DMS53 treated with DMSO at 0.1 percent for 48 hours (cell line): ENCODE measurements at regions not wholly inside any gene's neighbourhood (a gene's known extent, or its start where the extent isn't known, plus 50 kb on each side); places are given as distances from the start of the nearest gene placed in this dataset.

Experiments
- DNase-seq: peaks from one replicate; lab custom pipeline; 2025; ENCODE audit not compliant: unreplicated experiment; lab: John Stamatoyannopoulos, UW

GRCh38 chr2:23092831-23093230, 292.1 kb upstream of the KLHL29 start:
- DNase-seq, result no peak

DNA sequence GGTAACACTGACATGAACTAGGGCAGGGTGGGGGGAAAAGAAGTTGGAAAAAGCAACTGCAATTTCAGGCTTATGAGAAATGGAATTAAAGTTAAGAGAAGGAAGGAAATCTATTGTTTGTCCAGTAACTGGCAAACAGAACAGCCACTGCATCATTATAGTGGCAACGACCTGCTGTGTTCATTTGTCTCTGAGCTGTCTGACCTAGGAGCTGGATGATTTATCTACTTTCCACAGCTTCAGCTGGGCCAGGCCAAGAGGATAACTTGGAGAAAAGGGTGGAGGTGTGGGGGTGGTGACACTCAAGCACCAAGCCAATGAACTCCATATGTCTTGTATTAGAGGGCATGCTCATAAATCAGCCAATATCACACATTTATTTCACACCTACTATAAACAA, 291.5 kb upstream of the KLHL29 start:
- DNase-seq, result no peak

GRCh38 chr2:23096906-23097602, 287.9 kb upstream of the KLHL29 start:
- DNase-seq, result no peak

- no peak for DNase-seq
Measured at GRCh38 chr2:23100406-23100805, 284.6 kb upstream of the KLHL29 start.

DNA sequence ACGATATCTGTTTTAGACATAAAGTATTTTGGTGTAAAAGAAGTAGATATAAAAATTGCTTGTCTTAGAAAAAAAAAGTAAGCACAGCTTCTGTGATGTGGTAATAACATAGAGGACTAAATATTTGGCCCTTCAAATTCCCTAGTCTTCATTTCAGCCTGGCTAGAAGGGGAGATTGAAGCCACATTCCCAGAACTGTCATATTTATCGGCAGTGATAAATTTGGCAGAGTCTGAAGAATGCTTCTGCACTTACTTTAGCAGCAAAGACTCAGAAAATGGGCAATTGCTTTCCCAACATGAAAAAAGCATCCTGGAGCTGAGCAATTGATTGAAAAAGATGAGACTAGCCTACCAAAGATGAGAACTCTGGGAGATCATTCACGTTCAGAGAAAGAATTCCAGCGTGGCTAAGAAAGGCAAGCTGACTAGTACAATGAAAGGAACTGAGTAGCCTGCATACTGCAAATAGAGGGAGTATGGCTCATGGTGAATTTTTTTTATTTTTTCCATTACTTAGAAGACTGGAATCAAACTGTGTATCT, 278.7 kb upstream of the KLHL29 start:
- no peak for DNase-seq

DNA sequence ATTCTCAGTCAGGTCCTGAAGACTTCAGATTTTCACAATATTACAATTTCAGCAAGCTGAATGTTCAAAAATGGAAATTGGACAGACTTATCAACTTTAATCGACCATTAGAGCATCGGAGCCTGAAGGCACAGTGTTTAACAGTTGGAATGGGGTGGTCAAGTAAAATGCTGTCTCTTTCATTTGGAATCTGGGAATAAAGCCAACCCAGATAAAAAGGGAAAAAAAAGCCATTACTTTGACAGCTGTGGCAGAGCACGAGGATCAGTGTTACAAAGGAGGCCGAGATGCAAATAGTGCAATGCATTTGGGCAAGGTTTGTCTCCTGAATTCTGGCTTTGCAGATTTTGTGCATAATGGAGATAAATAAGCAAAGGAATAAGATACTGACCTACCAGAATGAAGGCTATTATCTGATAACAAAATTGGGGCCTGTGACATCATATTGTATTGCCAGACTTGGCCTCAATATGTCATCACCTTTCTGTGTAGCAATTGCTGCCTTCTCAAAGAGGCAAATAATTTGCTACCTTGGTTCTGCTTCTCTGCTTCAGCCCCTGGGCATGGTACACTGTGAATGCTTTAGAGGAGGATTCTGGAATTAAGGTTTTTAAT, 277.5 kb upstream of the KLHL29 start:
- DNase-seq, result no peak

DNA sequence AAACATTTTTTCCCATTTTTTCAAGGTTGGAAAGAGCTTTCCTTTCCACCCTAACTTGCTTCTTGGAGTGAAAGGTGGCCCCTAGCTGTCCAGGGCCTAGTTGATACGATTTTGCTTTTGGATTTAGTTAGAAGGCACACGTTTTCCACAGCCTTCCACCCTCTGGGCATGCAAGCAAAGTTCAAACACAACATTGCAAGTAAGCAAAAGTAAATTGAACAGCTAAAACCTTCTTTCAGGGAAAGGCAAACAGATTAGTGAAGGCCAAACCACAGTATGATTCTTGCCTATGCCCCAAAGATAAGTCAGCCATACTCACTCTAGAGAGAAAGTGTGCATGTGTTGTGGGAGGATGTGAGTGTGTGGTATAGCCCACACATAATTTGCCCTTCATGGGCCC, 273.7 kb upstream of the KLHL29 start:
- DNase-seq, result no peak

DNA sequence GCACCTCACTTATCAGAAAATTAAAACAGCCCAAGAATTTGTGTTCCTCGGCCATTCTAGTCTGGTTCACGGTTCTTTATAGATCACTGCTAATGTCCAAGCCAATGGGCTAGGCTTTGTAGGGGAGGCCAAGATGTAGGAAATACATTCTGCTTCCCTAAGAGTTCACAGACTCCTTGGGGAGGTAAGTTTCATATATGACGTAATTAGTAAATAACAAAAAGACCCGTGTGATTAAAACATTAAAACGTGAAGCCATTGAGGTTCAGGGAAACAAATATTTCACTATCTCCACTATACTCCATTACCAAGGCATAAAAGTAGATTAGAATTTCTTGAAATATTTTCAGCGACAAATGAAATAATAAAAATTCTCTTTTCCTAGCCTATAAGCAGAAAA, 272.5 kb upstream of the KLHL29 start:
- DNase-seq, result no peak

DNA sequence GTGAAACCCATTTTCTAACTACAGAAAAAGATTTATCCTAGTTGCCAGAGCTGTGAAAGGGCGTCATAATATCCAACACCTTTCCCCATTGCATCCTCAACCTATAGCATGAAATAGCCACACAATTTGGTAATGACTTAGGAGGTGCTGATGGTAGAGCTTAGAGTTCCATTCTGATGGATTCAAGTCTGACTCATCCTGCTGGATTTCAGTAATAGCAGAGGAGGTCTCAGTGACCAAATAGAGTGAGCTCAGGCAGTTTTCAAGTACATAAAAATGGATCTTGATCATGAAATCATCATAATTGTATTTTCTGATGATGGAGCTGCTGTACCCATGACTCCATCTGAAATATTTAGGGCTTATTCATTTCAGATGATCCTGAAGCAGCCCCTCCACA, 270.7 kb upstream of the KLHL29 start:
- DNase-seq, result no peak

DNA sequence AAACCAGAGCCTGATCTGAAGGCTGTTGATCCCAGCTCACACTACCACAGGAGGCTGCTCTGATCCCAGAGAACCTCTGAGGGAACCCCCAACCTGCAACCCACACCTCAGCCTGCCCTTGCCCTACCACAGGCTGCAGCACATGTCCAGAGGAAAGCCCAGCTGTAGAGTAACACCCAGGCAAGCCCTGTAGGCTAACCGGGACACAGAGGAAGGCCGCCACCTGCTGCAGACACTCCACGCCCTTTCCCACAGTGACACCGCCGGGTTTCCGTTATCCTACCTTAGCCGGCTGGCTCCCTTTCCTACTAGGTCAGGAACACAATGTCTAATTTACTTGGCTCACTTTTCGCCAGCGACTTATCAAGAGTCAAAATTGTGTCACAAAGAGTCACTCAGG, 266.7 kb upstream of the KLHL29 start:
- no peak for DNase-seq

- DNase-seq, result no peak
Measured at GRCh38 chr2:23118894-23119293, 266.1 kb upstream of the KLHL29 start.

DNA sequence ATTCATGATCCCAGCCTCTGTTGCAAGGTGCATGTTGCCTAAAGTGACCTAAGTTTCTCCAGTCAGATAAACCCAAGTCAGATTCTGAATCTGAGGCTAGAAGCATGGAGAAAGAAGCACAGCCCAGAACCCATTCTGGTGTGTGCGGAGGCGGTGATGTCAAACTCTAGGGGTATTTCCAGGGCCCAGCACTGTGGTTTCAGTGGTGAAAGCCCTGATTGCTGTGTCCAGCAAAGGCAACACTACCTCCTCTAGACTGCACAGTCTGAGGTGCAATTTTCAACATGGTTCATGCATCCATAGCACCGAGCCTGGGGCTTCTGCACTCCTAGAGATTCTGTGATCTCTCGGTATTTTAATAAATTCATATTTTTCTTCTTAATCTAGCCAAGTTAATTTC, 264.8 kb upstream of the KLHL29 start:
- no peak for DNase-seq

DNA sequence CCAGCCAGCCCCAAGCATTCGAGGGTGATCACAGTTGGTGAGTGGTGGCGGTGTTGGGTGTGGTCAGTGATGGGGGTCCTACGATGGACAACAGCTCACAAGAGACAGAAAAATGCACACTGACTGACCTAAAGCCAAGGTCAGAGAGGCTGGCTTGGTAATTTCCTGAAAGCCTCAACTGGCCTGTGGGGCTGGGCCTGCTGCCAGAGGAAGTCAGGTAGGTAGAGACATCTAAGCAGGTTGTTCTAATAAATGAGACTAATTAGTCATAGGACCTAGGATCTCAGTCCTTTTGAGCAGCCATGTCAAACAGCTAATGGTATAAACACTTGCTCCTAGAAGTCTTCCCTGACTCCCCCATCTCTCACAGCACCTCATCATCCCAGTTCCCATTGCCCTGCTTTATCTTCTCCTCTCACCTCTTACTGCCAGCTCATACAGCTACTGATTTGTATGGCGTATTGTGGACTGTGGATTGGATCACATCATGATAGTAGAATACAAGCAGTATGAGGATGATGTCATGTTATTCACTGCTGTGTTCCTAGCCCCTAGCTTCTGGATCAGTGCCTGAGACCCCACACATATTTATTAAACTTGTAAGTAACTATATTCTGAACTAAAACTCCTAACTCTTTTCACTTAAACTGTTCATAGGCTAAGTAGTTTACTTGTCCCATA, 262.9 kb upstream of the KLHL29 start:
- DNase-seq, result no peak

DNA sequence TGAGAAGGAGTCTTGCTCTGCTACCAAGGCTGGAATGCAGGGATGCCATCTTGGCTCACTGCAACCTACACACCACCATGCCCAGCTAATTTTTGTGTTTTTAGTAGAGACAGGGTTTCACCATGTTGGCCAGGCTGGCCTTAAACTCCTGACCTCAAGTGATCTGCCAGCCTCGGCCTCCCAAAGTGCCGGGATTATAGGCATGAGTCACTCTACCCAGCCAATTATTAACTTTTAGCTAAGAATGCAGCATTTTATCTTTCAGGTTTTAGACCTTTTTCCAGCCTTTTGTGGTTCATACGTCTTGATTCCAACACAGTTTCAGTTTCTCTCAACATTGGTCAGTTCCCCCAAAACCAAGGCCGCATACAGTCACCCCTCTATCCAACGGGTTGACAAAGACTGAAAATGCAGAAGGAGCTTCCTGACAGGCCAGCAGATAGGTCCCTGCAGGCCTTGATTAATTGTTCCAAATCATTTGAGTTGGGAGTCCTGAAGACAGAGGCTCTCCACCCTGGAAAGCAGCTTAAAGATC, 262.2 kb upstream of the KLHL29 start:
- no peak for DNase-seq

- no peak for DNase-seq
Measured at GRCh38 chr2:23123686-23124085, 261.3 kb upstream of the KLHL29 start.

DNA sequence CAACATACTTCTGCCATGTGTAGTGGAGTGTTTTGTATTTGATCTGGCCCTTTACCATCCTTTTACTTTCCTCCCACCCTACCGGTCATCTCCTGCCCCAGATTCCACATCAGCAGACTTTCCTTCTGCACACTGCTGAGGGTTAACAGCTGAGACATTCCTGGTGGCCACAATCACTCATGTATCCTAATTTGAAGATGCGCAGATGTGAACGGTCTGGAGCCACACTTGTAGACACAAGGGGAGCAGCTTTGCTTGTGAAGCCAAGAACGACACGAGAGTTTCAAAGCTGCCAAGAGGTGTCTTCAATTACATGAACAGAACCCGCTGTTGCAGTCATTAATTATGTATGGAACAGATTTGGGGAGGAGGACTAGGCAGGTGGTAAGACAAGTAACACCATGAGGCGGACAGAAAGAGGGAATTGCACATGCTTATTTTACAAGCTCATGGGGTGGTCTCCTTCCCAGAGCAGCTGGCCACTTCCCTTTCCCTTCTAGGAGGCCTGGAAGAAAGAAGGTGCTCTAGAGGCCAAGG, 260.7 kb upstream of the KLHL29 start:
- DNase-seq, result no peak

GRCh38 chr2:23127465-23127864, 257.5 kb upstream of the KLHL29 start:
- no peak for DNase-seq

DNA sequence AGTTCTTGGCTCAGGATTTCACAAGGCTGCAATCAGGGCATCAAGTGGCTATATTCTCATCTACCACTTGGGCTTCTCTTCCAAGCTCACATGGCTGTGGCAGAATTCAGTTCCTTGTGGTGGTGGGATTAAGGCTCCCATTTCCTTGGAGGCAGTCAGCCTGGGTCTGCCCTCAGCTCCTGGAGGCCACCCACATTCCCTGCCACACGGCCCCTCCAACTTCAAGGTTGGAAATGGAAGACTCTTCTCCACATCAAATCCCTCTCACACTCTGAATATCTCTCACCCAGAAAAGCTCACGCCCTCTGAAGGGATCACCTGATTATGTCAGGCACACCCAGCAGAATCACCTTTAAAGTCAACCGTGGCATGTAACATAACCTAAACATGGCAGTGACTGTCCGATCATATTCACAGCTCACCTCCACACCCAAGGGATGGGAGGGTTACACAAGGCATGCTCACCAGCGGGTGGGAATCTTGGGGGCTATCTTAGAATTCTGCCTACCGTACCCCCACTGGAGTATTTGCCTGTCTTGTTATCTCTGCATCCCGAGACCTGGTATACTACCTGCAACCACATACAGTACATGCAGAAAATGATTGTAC, 256.2 kb upstream of the KLHL29 start:
- no peak for DNase-seq

DNA sequence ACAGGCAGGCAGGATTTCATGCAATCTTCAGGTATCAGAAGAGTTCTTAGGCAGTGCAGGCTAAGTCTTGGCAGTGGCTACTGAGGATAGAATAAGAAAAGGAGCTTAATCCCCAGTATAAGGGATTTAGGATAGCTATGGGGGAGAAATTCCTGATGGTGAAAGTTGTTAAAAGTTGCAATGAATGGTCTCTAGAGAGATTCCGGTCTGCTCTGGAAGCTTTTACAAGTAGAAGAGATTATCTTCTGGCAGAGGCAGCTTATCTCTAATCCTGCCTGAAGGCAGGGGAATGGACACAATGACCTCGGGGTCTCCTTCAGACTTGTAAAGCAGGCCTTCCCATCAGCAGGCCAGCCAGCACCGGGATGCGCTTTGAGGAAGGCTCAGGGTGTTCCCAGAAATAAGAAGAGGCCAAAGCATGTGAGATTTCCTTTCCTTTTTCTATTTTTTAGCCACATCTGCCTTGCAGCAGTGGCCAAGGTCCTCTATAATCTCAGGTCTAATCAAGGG, 253.9 kb upstream of the KLHL29 start:
- no peak for DNase-seq

- DNase-seq, result no peak
Measured at GRCh38 chr2:23132000-23132399, 253.0 kb upstream of the KLHL29 start.
